ENCODE measurements at regions not wholly inside any gene's neighbourhood (a gene's known extent, or its start where the extent isn't known, plus 50 kb on each side); places are given as distances from the start of the nearest gene placed in this dataset.

- no peak for TF ChIP-seq CTCF (IDR thresholded peaks at IDR 0.05)
- TF ChIP-seq EP300 (IDR thresholded peaks at IDR 0.05) = no peak
- no peak for TF ChIP-seq POLR2A (IDR thresholded peaks at IDR 0.05)
Observed at GRCh38 chr9:89740722-89741121, 135.9 kb downstream of the GADD45G start.

All from gastroesophageal sphincter (tissue), 3 donors.